ENCODE measurements at regions not wholly inside any gene's neighbourhood (a gene's known extent, or its start where the extent isn't known, plus 50 kb on each side); places are given as distances from the start of the nearest gene placed in this dataset.
"Not testable (repeated sequence)": the region's sequence is repeated elsewhere in the genome, so short reads cannot be mapped to it uniquely, and the experiment has no call there.

GRCh38 chr5:104400941-104401340 lies 838.4 kb upstream of the NUDT12 start:
- DNase-seq (ENCODE audit: low read depth in 4 of 4, low spot score in 2 of 4): no peak

- DNase-seq (ENCODE audit: low read depth in 4 of 4, low spot score in 2 of 4): peak in 2 of 4 donors; percentile 5 to 10
Observed at GRCh38 chr5:104385906-104386305, 823.3 kb upstream of the NUDT12 start.

- no peak for DNase-seq (ENCODE audit: low read depth in 4 of 4, low spot score in 2 of 4)
Observed at GRCh38 chr5:104375345-104375744, 812.8 kb upstream of the NUDT12 start.

- DNase-seq (ENCODE audit: low read depth in 4 of 4, low spot score in 2 of 4): no peak
Observed at GRCh38 chr5:104372796-104373195, 810.2 kb upstream of the NUDT12 start.

GRCh38 chr5:104372376-104372775 lies 809.8 kb upstream of the NUDT12 start:
- no peak for DNase-seq (ENCODE audit: low read depth in 4 of 4, low spot score in 2 of 4)

GRCh38 chr5:104370523-104370922 lies 807.9 kb upstream of the NUDT12 start:
- DNase-seq (ENCODE audit: low read depth in 4 of 4, low spot score in 2 of 4): no peak

GRCh38 chr5:104367978-104368377 lies 805.4 kb upstream of the NUDT12 start:
- no peak for DNase-seq (ENCODE audit: low read depth in 4 of 4, low spot score in 2 of 4)

GRCh38 chr5:104363567-104363966 lies 801.0 kb upstream of the NUDT12 start:
- DNase-seq (ENCODE audit: low read depth in 4 of 4, low spot score in 2 of 4): no peak

GRCh38 chr5:104361932-104362331 lies 799.3 kb upstream of the NUDT12 start:
- no peak for DNase-seq (ENCODE audit: low read depth in 4 of 4, low spot score in 2 of 4)

- DNase-seq (ENCODE audit: low read depth in 4 of 4, low spot score in 2 of 4): no peak
Observed at GRCh38 chr5:104355350-104355749, 792.8 kb upstream of the NUDT12 start.

- DNase-seq (ENCODE audit: low read depth in 4 of 4, low spot score in 2 of 4): no peak
Observed at GRCh38 chr5:104353371-104353770, 790.8 kb upstream of the NUDT12 start.

GRCh38 chr5:104352954-104353353 lies 790.4 kb upstream of the NUDT12 start:
- DNase-seq (ENCODE audit: low read depth in 4 of 4, low spot score in 2 of 4): no peak

GRCh38 chr5:104347119-104347708 lies 784.6 kb upstream of the NUDT12 start:
- DNase-seq (ENCODE audit: low read depth in 4 of 4, low spot score in 2 of 4): peak in 3 of 4 donors; percentile 4 to 7 (median 6)

GRCh38 chr5:104345222-104346016 lies 782.8 kb upstream of the NUDT12 start:
- no peak for DNase-seq (ENCODE audit: low read depth in 4 of 4, low spot score in 2 of 4)

GRCh38 chr5:104344809-104345208 lies 782.2 kb upstream of the NUDT12 start:
- no peak for DNase-seq (ENCODE audit: low read depth in 4 of 4, low spot score in 2 of 4)

GRCh38 chr5:104327801-104328200 lies 765.2 kb upstream of the NUDT12 start:
- no peak for DNase-seq (ENCODE audit: low read depth in 4 of 4, low spot score in 2 of 4)

GRCh38 chr5:104326966-104327365 lies 764.4 kb upstream of the NUDT12 start:
- DNase-seq (ENCODE audit: low read depth in 4 of 4, low spot score in 2 of 4): no peak

GRCh38 chr5:104325356-104325755 lies 762.8 kb upstream of the NUDT12 start:
- DNase-seq (ENCODE audit: low read depth in 4 of 4, low spot score in 2 of 4): no peak

- not testable (repeated sequence) for DNase-seq (ENCODE audit: low read depth in 4 of 4, low spot score in 2 of 4)
Observed at GRCh38 chr5:104316676-104317075, 754.1 kb upstream of the NUDT12 start.

- no peak for DNase-seq (ENCODE audit: low read depth in 4 of 4, low spot score in 2 of 4)
Observed at GRCh38 chr5:104312481-104312880, 749.9 kb upstream of the NUDT12 start.

- DNase-seq (ENCODE audit: low read depth in 4 of 4, low spot score in 2 of 4): no peak
Observed at GRCh38 chr5:104305602-104306001, 743.0 kb upstream of the NUDT12 start.

- no peak for DNase-seq (ENCODE audit: low read depth in 4 of 4, low spot score in 2 of 4)
Observed at GRCh38 chr5:104299998-104300706, 737.6 kb upstream of the NUDT12 start.

Measured in left renal cortex interstitium (tissue), 4 donors.